ENCODE measurements at regions not wholly inside any gene's neighbourhood (a gene's known extent, or its start where the extent isn't known, plus 50 kb on each side); places are given as distances from the start of the nearest gene placed in this dataset.

DNA sequence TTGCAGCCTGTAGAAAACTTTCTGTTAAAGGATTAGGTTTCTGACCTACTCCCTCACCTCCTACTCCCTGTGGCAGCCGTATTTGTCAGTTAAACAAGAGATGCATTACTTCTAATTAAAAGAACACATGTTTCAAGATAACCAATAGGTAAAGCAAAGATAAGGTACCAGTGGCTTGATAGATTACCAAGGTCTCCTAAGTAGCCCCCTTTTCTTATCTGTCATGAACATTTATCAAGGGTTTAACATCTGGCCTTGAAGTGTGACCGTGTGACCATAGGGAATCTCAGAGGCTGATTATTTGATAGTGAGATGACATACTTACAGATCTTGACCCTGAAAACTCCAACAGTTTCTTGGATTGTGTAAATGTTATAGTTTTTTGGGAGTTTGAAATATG, 764.0 kb upstream of the EDIL3 start:
- in situ Hi-C loops (cut with HindIII; ENCODE audit: low sequenced_read_pairs), result no loop called here
- no peak for DNase-seq (ENCODE audit: low read depth, low spot score)
- TF ChIP-seq CTCF (IDR thresholded peaks at IDR 0.05; ENCODE audit: low read depth, low read length), result no peak

GRCh38 chr5:85159395-85159794, 774.7 kb upstream of the EDIL3 start:
- no peak for DNase-seq (ENCODE audit: low read depth, low spot score)
- in situ Hi-C loops (cut with HindIII; ENCODE audit: low sequenced_read_pairs), result no loop called here
- no peak overlapping the region for H3K4me3 ChIP-seq (ENCODE audit: low read depth, low read length)
- TF ChIP-seq CTCF (IDR thresholded peaks at IDR 0.05; ENCODE audit: low read depth, low read length), result no peak

More for the DNA sequence above, 764.0 kb upstream of the EDIL3 start:
- H3K4me3 ChIP-seq (ENCODE audit: low read depth, low read length), result no peak overlapping the region

- TF ChIP-seq CTCF (IDR thresholded peaks at IDR 0.05; ENCODE audit: low read depth, low read length), result no peak
- in situ Hi-C loops (cut with HindIII; ENCODE audit: low sequenced_read_pairs), result no loop called here
- no peak overlapping the region for H3K4me3 ChIP-seq (ENCODE audit: low read depth, low read length)
- no peak for DNase-seq (ENCODE audit: low read depth, low spot score)
Measured at GRCh38 chr5:85168474-85168873, 783.8 kb upstream of the EDIL3 start.

- DNase-seq (ENCODE audit: low read depth, low spot score), result no peak
- no peak for TF ChIP-seq CTCF (IDR thresholded peaks at IDR 0.05; ENCODE audit: low read depth, low read length)
- in situ Hi-C loops (cut with HindIII; ENCODE audit: low sequenced_read_pairs), result no loop called here
- H3K4me3 ChIP-seq (ENCODE audit: low read depth, low read length), result no peak overlapping the region
Measured at GRCh38 chr5:85170183-85170582, 785.5 kb upstream of the EDIL3 start.

DNA sequence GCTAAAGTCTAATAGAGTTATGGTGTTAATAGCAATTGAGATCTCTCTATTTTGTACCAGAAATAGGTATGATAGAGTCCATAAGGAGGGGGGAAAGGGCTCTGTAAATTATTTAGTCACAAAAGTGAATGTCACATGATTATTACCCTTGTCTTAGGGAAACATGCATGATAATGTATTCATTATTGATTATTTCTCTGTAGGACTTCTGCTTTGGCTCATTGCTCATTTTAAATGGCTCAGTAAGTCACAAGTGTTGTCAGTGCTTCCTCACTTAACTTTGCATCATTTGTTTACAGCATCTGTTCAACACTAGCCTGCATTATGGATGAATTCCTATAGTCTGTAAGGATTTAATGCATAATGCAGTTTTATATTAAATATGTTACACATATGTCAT, 788.8 kb upstream of the EDIL3 start:
- in situ Hi-C loops (cut with HindIII; ENCODE audit: low sequenced_read_pairs), result no loop called here
- DNase-seq (ENCODE audit: low read depth, low spot score), result no peak
- no peak overlapping the region for H3K4me3 ChIP-seq (ENCODE audit: low read depth, low read length)
- TF ChIP-seq CTCF (IDR thresholded peaks at IDR 0.05; ENCODE audit: low read depth, low read length), result no peak

DNA sequence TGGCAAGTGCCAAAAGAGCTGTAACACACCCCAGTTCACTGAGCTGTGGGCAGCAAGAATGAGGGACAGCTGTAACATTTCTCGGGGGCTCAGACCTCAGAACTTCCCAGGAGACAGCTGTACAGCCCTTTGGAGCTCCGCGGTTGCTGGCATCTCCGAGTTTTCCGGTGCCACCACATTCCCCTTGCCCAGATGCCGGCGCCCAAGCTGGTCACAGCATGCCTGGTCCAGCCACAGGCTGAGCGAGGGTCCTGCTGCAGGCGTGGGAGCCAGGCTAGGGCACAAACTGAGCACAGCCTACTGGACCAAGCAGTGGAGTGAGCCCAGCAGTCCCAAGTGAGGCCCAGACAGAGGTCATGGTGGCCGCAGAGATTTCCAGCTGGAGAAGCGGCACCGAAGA, 797.7 kb upstream of the EDIL3 start:
- no peak overlapping the region for H3K4me3 ChIP-seq (ENCODE audit: low read depth, low read length)
- no peak for DNase-seq (ENCODE audit: low read depth, low spot score)
- no peak for TF ChIP-seq CTCF (IDR thresholded peaks at IDR 0.05; ENCODE audit: low read depth, low read length)
- in situ Hi-C loops (cut with HindIII; ENCODE audit: low sequenced_read_pairs), result no loop called here

GRCh38 chr5:85204289-85204688, 819.6 kb upstream of the EDIL3 start:
- TF ChIP-seq CTCF (IDR thresholded peaks at IDR 0.05; ENCODE audit: low read depth, low read length), result no peak
- in situ Hi-C loops (cut with HindIII; ENCODE audit: low sequenced_read_pairs), result no loop called here
- no peak overlapping the region for H3K4me3 ChIP-seq (ENCODE audit: low read depth, low read length)
- DNase-seq (ENCODE audit: low read depth, low spot score), result no peak

Data from astrocyte of the spinal cord (primary cell).